Thyroid gland (tissue), 4 donors: ENCODE measurements at regions not wholly inside any gene's neighbourhood (a gene's known extent, or its start where the extent isn't known, plus 50 kb on each side); places are given as distances from the start of the nearest gene placed in this dataset.

Source experiments
- DNase-seq, 2 donors: peaks; one replicate each; pipeline ENCODE4 v3.0.0-alpha.2; 2019
- H3K27ac ChIP-seq, 3 donors: fragments of 200-600 bp; sonication (generic); 1 replicate in 2 of 3; 2 replicates in 1 of 3; pipeline ENCODE4 v1.5.1; 2016 to 2019; ENCODE audit warnings: mild to moderate bottlenecking in 1 of 3, moderate library complexity in 1 of 3
- H3K27me3 ChIP-seq: fragments of 200-600 bp; sonication (generic); one replicate; pipeline ENCODE4 v1.5.1; 2019
- H3K36me3 ChIP-seq, 2 donors: fragments of 200-600 bp; sonication (generic); one replicate each; pipeline ENCODE4 v1.5.1; 2016 to 2019
- H3K4me1 ChIP-seq, 2 donors: fragments of 200-600 bp; sonication (generic); one replicate each; pipeline ENCODE4 v1.5.1; 2017 to 2019
- H3K4me3 ChIP-seq, 3 donors: fragments of 200-600 bp; sonication (generic); replicated peaks in 1 of 3; 1 replicate in 2 of 3; 2 replicates in 1 of 3; pipeline ENCODE4 v1.5.1; 2016; ENCODE audit warnings: mild to moderate bottlenecking in 1 of 3
- H3K9me3 ChIP-seq: fragments of 200-600 bp; sonication (generic); one replicate; pipeline ENCODE4 v1.5.1; 2017
- CTCF ChIP-seq, 6 experiments: fragments of 200-600 bp in 3 of 6; fragments of 450-650 bp in 3 of 6; sonication (generic) in 3 of 6; IDR thresholded peaks; one replicate each; pipeline ENCODE4 v1.5.1; 2016 to 2019; ENCODE audit warnings: antibody characterized with exemption in 6 of 6, mild to moderate bottlenecking in 2 of 6, inconsistent platforms in 1 of 6, moderate library complexity in 1 of 6
- POLR2A ChIP-seq, 2 donors: fragments of 450-650 bp; IDR thresholded peaks; one replicate each; pipeline ENCODE4 v1.6.1; 2017; ENCODE audit warnings: antibody characterized with exemption in 2 of 2, mild to moderate bottlenecking in 2 of 2, moderate library complexity in 1 of 2
- WGBS, 2 donors: methylation state at CpG; one replicate each; pipeline ENCODE4 v1.1.5; 2017; 5-methylcytosine and 5-hydroxymethylcytosine counted together
- intact Hi-C: fragments of 100-400 bp; cut with DNase I; formaldehyde crosslinking; loops from one replicate; pipeline ENCODE4 v1.15.1; 2023

- peak; percentile 4 to 16 for DNase-seq
- intact Hi-C loops: no loop called here
- H3K4me1 ChIP-seq: no peaks in the 10 kb centered on the region
- WGBS, 2 donors: 21 to 28% methylated on average over 10 of the region's 10 CpGs
- no peak overlapping the region for H3K4me3 ChIP-seq
- H3K27ac ChIP-seq: no peak overlapping the region
- no peaks in the 10 kb centered on the region for H3K9me3 ChIP-seq
- H3K27me3 ChIP-seq: no peaks in the 10 kb centered on the region
- TF ChIP-seq CTCF (IDR thresholded peaks at IDR 0.05): no peak
- no peak for TF ChIP-seq POLR2A (IDR thresholded peaks at IDR 0.05)
- H3K36me3 ChIP-seq: no peaks in the 10 kb centered on the region
Observed at GRCh38 chr13:53238261-53238660, 209.6 kb downstream of the OLFM4 start.

- Histone ChIP-seq H3K4me1 (no peaks in the 10 kb centered on the region), H3K27me3 (no peaks in the 10 kb centered on the region), H3K36me3 (no peaks in the 10 kb centered on the region), H3K27ac (no peak overlapping the region), H3K4me3 (no peak overlapping the region), H3K9me3 (no peaks in the 10 kb centered on the region)
- 57 to 63% methylated on average over 14 of the region's 14 CpGs for WGBS, 2 donors
- intact Hi-C loops: no loop called here
- DNase-seq: no peak
- TF ChIP-seq POLR2A (IDR thresholded peaks at IDR 0.05): no peak
- TF ChIP-seq CTCF (IDR thresholded peaks at IDR 0.05): no peak
Observed at GRCh38 chr13:53240401-53241025, 211.9 kb downstream of the OLFM4 start.

- no peak overlapping the region for H3K4me3 ChIP-seq
- no peaks in the 10 kb centered on the region for H3K9me3 ChIP-seq
- H3K27me3 ChIP-seq: no peaks in the 10 kb centered on the region
- 49% methylated on average over 5 of the region's 5 CpGs for WGBS, 2 donors
- H3K4me1 ChIP-seq: no peaks in the 10 kb centered on the region
- no peak for TF ChIP-seq CTCF (IDR thresholded peaks at IDR 0.05)
- no peak for TF ChIP-seq POLR2A (IDR thresholded peaks at IDR 0.05)
- no peak for DNase-seq
- intact Hi-C loops: no loop called here
- no peak overlapping the region for H3K27ac ChIP-seq
- H3K36me3 ChIP-seq: no peaks in the 10 kb centered on the region
Observed at GRCh38 chr13:53241891-53242348, 213.3 kb downstream of the OLFM4 start.

GRCh38 chr13:53249236-53249635 lies 220.6 kb downstream of the OLFM4 start:
- no peak for DNase-seq
- Histone ChIP-seq H3K9me3 (no peaks in the 10 kb centered on the region), H3K36me3 (no peaks in the 10 kb centered on the region), H3K27me3 (no peaks in the 10 kb centered on the region), H3K27ac (no peak overlapping the region), H3K4me1 (no peaks in the 10 kb centered on the region), H3K4me3 (no peak overlapping the region)
- intact Hi-C loops: no loop called here
- no peak for TF ChIP-seq POLR2A (IDR thresholded peaks at IDR 0.05)
- 62 to 75% methylated on average over 1 of the region's 1 CpG for WGBS, 2 donors

GRCh38 chr13:53250272-53250875 lies 221.8 kb downstream of the OLFM4 start:
- H3K4me3 ChIP-seq: no peak overlapping the region
- H3K27me3 ChIP-seq: no peaks in the 10 kb centered on the region
- H3K36me3 ChIP-seq: no peaks in the 10 kb centered on the region
- no peak overlapping the region for H3K27ac ChIP-seq
- peak in 1 of 2 donors; percentile 11 for DNase-seq
- no peaks in the 10 kb centered on the region for H3K9me3 ChIP-seq
- H3K4me1 ChIP-seq: no peaks in the 10 kb centered on the region
- TF ChIP-seq CTCF (IDR thresholded peaks at IDR 0.05) (peak; percentile 24 to 88 (median 76)), POLR2A (IDR thresholded peaks at IDR 0.05) (no peak)
- intact Hi-C loops: no loop called here
- 30 to 31% methylated on average over 6 of the region's 6 CpGs for WGBS, 2 donors
